Stomach (tissue), 8 donors: ENCODE measurements at regions not wholly inside any gene's neighbourhood (a gene's known extent, or its start where the extent isn't known, plus 50 kb on each side); places are given as distances from the start of the nearest gene placed in this dataset.
"Not testable (repeated sequence)": the region's sequence is repeated elsewhere in the genome, so short reads cannot be mapped to it uniquely, and the experiment has no call there.

Experiments
- DNase-seq, 2 donors: peaks; one replicate each; pipeline versions ENCODE4 v3.0.0 to v3.0.0-alpha.2; 2013 to 2019
- H3K27ac ChIP-seq, 5 donors: fragments of 200-600 bp in 4 of 5; sonication (generic) in 4 of 5; one replicate each; pipeline ENCODE4 v1.5.1; 2013 to 2019; ENCODE audit warnings: mild to moderate bottlenecking in 1 of 5, moderate library complexity in 1 of 5
- H3K27me3 ChIP-seq, 3 donors: fragments of 200-600 bp; sonication (generic); one replicate each; pipeline ENCODE4 v1.5.1; 2017 to 2019; ENCODE audit warnings: mixed run types in 1 of 3
- H3K36me3 ChIP-seq, 4 donors: fragments of 200-600 bp; sonication (generic); 1 replicate in 3 of 4; 2 replicates in 1 of 4; pipeline ENCODE4 v1.5.1; 2016 to 2019
- H3K4me1 ChIP-seq, 4 donors: fragments of 200-600 bp; sonication (generic); one replicate each; pipeline ENCODE4 v1.5.1; 2016 to 2019
- H3K4me3 ChIP-seq, 4 donors: fragments of 200-600 bp; sonication (generic) in 3 of 4; one replicate each; pipeline ENCODE4 v1.5.1; 2016 to 2019; ENCODE audit warnings: mild to moderate bottlenecking in 1 of 4
- H3K9me3 ChIP-seq, 4 donors: fragments of 200-600 bp; sonication (generic); one replicate each; pipeline ENCODE4 v1.5.1; 2016 to 2019
- CTCF ChIP-seq, 7 experiments: fragments of 450-650 bp in 4 of 7; fragments of 200-600 bp in 3 of 7; sonication (generic) in 3 of 7; IDR thresholded peaks; one replicate each; pipeline ENCODE4 v1.5.1; 2016 to 2019; ENCODE audit warnings: antibody characterized with exemption in 7 of 7, control low read depth in 2 of 7, mild to moderate bottlenecking in 1 of 7
- EP300 ChIP-seq: sonication (generic); formaldehyde crosslinking; IDR thresholded peaks from one replicate; pipeline ENCODE4 v1.6.1; 2017; ENCODE audit warnings: antibody characterized with exemption
- POLR2A ChIP-seq, 4 donors: fragments of 450-650 bp; IDR thresholded peaks; one replicate each; pipeline ENCODE4 v1.6.1; 2016; ENCODE audit warnings: antibody characterized with exemption in 4 of 4, control low read depth in 2 of 4, mild to moderate bottlenecking in 1 of 4, moderate library complexity in 1 of 4
- POLR2AphosphoS5 ChIP-seq, 3 donors: sonication (generic); formaldehyde crosslinking; IDR thresholded peaks; one replicate each; pipeline ENCODE4 v1.6.1; 2016; ENCODE audit warnings: antibody characterized with exemption in 3 of 3
- WGBS, 5 donors: extraction: QIAGEN DNeasy Blood & Tissue Kit in 3 of 5; methylation state at CpG; one replicate each; pipeline versions ENCODE4 v1.1.5 to v1.1.7; 2013 to 2018; 5-methylcytosine and 5-hydroxymethylcytosine counted together
- intact Hi-C: fragments of 100-400 bp; cut with DNase I; formaldehyde crosslinking; loops from one replicate; pipeline ENCODE4 v1.15.1; 2023; ENCODE audit warnings: low total_unique reads
- donor health status: healthy with polysubstance abuse.
- donor health status: Bipolar disorder and iron deficiency.
- donor health status: healthy.

- intact Hi-C loops: no loop called here
- H3K4me1 ChIP-seq: no peaks in the 10 kb centered on the region
- WGBS, 5 donors: 39 to 67% (median 42%) methylated on average over 2 of the region's 2 CpGs
- TF ChIP-seq EP300: no peak
- TF ChIP-seq POLR2A (IDR thresholded peaks at IDR 0.05): no peak
- no peak for TF ChIP-seq CTCF (IDR thresholded peaks at IDR 0.05)
- TF ChIP-seq POLR2AphosphoS5 (IDR thresholded peaks at IDR 0.05): no peak
- H3K9me3 ChIP-seq: no peaks in the 10 kb centered on the region
- H3K36me3 ChIP-seq: no peaks in the 10 kb centered on the region
- no peaks in the 10 kb centered on the region for H3K27me3 ChIP-seq
- DNase-seq: no peak
- no peak overlapping the region for H3K4me3 ChIP-seq
- no peak overlapping the region for H3K27ac ChIP-seq
These were observed 366.0 kb downstream of the RAB38 start for GRCh38 chr11:87809256-87809655.

- Histone ChIP-seq H3K27me3 (no peaks in the 10 kb centered on the region), H3K36me3 (no peaks in the 10 kb centered on the region), H3K27ac (no peak overlapping the region), H3K9me3 (no peaks in the 10 kb centered on the region), H3K4me1 (no peaks in the 10 kb centered on the region), H3K4me3 (no peak overlapping the region)
- no peak for DNase-seq
- intact Hi-C loops: no loop called here
- no peak for TF ChIP-seq EP300
- TF ChIP-seq POLR2AphosphoS5 (IDR thresholded peaks at IDR 0.05): no peak
- no peak for TF ChIP-seq CTCF (IDR thresholded peaks at IDR 0.05)
- TF ChIP-seq POLR2A (IDR thresholded peaks at IDR 0.05): no peak
These were observed 371.1 kb downstream of the RAB38 start for GRCh38 chr11:87804176-87804575.

- H3K9me3 ChIP-seq: no peaks in the 10 kb centered on the region
- DNase-seq: no peak
- intact Hi-C loops: no loop called here
- H3K36me3 ChIP-seq: no peaks in the 10 kb centered on the region
- TF ChIP-seq CTCF (IDR thresholded peaks at IDR 0.05): no peak
- 81 to 92% (median 85%) methylated on average over 3 of the region's 3 CpGs for WGBS, 5 donors
- no peaks in the 10 kb centered on the region for H3K27me3 ChIP-seq
- no peak overlapping the region for H3K4me3 ChIP-seq
- no peak overlapping the region for H3K27ac ChIP-seq
- H3K4me1 ChIP-seq: no peaks in the 10 kb centered on the region
These were observed 371.5 kb downstream of the RAB38 start for GRCh38 chr11:87803748-87804147.

DNA sequence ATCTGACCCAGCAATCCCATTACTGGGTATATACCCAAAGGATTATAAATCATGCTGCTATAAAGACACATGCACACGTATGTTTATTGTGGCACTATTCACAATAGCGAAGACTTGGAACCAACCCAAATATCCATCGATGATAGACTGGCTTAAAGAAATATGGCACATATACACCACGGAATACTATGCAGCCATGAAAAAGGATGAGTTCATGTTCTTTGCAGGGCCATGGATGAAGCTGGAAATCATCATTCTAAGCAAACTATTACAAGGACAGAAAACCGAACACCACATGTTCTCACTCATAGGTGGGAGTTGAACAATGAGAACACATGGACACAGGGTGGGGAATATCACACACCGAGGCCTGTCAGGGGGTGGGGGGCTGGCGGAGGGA, 390.4 kb downstream of the RAB38 start:
- intact Hi-C loops, H3K4me3 ChIP-seq, H3K36me3 ChIP-seq, DNase-seq, H3K27ac ChIP-seq, H3K27me3 ChIP-seq, H3K4me1 ChIP-seq: not testable (repeated sequence)
- WGBS, 5 donors: 86 to 95% (median 91%) methylated on average over 7 of the region's 7 CpGs
- peaks cover 0 to 12% (median 0%) of the 10 kb centered on the region in 4 donors for H3K9me3 ChIP-seq

DNA sequence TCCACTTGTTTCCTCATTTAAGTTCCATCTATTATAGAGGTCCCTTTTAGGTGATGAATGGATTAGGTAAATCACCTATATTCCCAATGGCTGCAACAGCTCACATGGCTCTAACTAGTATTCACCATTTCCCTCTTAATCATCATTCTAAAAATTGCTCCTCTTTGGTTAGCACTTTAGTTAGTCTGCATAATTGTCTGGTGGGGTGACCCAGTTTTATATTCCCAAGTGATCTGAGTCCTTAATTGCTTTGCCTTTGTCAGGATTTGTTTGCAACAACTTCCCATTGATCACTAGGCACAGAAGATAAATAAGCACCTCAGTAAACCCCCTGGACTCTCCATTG, 395.2 kb downstream of the RAB38 start:
- intact Hi-C loops: no loop called here
- Histone ChIP-seq H3K4me1 (no peaks in the 10 kb centered on the region), H3K27ac (no peak overlapping the region), H3K27me3 (no peaks in the 10 kb centered on the region), H3K36me3 (no peaks in the 10 kb centered on the region), H3K9me3 (peaks cover 0 to 11% (median 0%) of the 10 kb centered on the region in 4 donors), H3K4me3 (no peak overlapping the region)
- no peak for DNase-seq
- TF ChIP-seq POLR2A (IDR thresholded peaks at IDR 0.05) (no peak), CTCF (IDR thresholded peaks at IDR 0.05) (no peak), POLR2AphosphoS5 (IDR thresholded peaks at IDR 0.05) (no peak), EP300 (no peak)
